ENCODE measurements at regions not wholly inside any gene's neighbourhood (a gene's known extent, or its start where the extent isn't known, plus 50 kb on each side); places are given as distances from the start of the nearest gene placed in this dataset.

DNA sequence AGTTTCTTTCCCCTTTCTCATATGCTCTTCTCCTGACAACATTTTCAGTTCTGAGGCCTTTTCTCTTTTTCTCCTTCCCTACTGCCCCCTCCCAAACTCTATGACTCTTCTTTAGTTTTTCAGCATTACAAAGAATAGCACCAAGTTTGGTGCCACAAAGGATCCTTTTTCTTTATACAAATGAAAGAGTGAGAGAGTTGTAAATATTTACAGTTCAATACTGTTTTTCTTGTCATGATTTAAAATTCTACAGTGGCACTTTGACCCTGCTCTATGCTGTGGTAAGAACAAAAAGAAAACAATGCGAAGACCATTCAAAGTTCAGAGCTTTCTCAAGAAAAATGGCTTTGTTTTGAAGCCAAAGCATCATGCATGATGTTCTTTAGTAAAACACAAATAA lies 667.9 kb upstream of the SGO1 start:
- Histone ChIP-seq H3K9me3 (no peaks in the 10 kb centered on the region), H3K27me3 (no peaks in the 10 kb centered on the region), H3K36me3 (no peaks in the 10 kb centered on the region), H3K4me1 (no peaks in the 10 kb centered on the region), H3K27ac (no peak overlapping the region), H3K4me3 (no peak overlapping the region)
- TF ChIP-seq POLR2A (IDR thresholded peaks at IDR 0.05) (no peak), CTCF (IDR thresholded peaks at IDR 0.05) (no peak), EP300 (IDR thresholded peaks at IDR 0.05) (no peak)
- 40 to 56% methylated on average over 1 of the region's 1 CpG for WGBS, 2 donors
- no peak for DNase-seq (ENCODE audit: low spot score in 2 of 2)

DNA sequence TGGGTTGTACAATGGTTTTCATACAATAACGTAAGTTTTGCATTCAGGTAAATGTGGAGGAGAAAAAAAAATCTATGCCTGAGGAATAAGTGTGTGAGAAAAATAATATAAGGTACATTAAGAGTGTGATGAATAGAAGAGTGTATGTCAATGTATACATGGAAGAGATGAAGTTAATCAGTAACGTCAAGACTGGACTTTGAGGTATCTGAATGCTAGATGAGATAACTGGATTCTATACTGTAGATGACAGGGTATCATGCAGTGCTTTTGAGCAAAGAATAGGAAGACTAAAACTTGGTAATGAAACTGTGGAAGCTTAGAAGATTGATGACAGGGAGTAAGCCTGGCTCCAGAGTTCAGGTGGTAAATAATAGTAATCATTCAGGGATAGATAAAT lies 666.7 kb upstream of the SGO1 start:
- Histone ChIP-seq H3K36me3 (no peaks in the 10 kb centered on the region), H3K27ac (no peak overlapping the region), H3K27me3 (no peaks in the 10 kb centered on the region), H3K9me3 (no peaks in the 10 kb centered on the region), H3K4me1 (no peaks in the 10 kb centered on the region), H3K4me3 (no peak overlapping the region)
- TF ChIP-seq EP300 (IDR thresholded peaks at IDR 0.05), result no peak
- no peak for TF ChIP-seq CTCF (IDR thresholded peaks at IDR 0.05)
- no peak for TF ChIP-seq POLR2A (IDR thresholded peaks at IDR 0.05)
- 90 to 95% methylated on average over 2 of the region's 2 CpGs for WGBS, 2 donors
- no peak for DNase-seq (ENCODE audit: low spot score in 2 of 2)

DNA sequence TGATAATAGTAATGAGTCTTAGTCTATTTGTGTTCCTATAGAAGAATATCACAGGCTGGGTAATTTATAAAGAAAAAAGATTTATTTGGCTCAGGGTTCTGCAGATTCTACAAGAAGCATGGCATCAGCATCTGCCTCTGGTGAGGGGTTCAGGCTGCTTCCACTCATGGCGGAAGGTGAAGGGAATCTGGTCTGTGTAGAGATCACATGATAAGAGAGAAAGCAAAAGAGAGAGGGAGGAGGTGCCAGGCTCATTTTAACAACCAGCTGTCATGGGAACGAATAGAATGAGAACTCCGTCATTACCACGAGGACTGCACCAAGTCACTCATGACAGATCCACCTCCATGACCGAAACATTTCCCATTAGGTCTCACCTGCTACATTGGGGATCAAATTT lies 664.0 kb upstream of the SGO1 start:
- 94% methylated on average over 5 of the region's 5 CpGs for WGBS, 2 donors
- DNase-seq (ENCODE audit: low spot score in 2 of 2), result no peak
- H3K36me3 ChIP-seq, result no peaks in the 10 kb centered on the region

GRCh38 chr3:20846832-20847231 lies 660.8 kb upstream of the SGO1 start:
- 56 to 68% methylated on average over 3 of the region's 3 CpGs for WGBS, 2 donors
- no peak for TF ChIP-seq CTCF (IDR thresholded peaks at IDR 0.05)
- no peak for TF ChIP-seq EP300 (IDR thresholded peaks at IDR 0.05)
- Histone ChIP-seq H3K4me1 (no peaks in the 10 kb centered on the region), H3K36me3 (no peaks in the 10 kb centered on the region), H3K4me3 (no peak overlapping the region), H3K9me3 (no peaks in the 10 kb centered on the region), H3K27me3 (no peaks in the 10 kb centered on the region), H3K27ac (no peak overlapping the region)
- DNase-seq (ENCODE audit: low spot score in 2 of 2), result no peak

More for the DNA sequence above, 664.0 kb upstream of the SGO1 start:
- no peak for TF ChIP-seq EP300 (IDR thresholded peaks at IDR 0.05)
- TF ChIP-seq CTCF (IDR thresholded peaks at IDR 0.05), result no peak
- TF ChIP-seq POLR2A (IDR thresholded peaks at IDR 0.05), result no peak
- Histone ChIP-seq H3K4me3 (no peak overlapping the region), H3K27me3 (no peaks in the 10 kb centered on the region), H3K9me3 (no peaks in the 10 kb centered on the region), H3K27ac (no peak overlapping the region), H3K4me1 (no peaks in the 10 kb centered on the region)

DNA sequence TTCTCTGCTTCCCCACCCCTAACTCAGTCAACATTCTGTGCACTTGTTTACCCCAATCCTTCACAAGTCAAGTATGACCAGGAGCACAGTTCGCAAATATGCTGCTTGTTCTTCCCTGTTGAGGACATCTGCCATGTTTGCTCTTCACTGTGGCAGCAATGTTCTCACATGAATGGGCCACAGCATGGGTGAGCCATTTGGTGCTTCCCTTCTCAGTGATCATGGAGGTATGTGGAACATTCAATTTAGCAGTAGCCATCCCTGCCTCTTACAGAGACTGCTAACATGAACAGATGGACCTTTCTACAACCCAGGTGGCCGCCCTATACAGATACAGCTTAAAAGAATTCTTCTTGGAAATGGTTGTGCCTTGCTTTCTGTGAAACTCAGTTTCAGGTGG lies 660.1 kb upstream of the SGO1 start:
- Histone ChIP-seq H3K9me3 (no peaks in the 10 kb centered on the region), H3K36me3 (no peaks in the 10 kb centered on the region), H3K27me3 (no peaks in the 10 kb centered on the region), H3K27ac (no peak overlapping the region), H3K4me3 (no peak overlapping the region), H3K4me1 (no peaks in the 10 kb centered on the region)
- TF ChIP-seq CTCF (IDR thresholded peaks at IDR 0.05), result no peak
- no peak for DNase-seq (ENCODE audit: low spot score in 2 of 2)
- 94 to 98% methylated on average over 2 of the region's 2 CpGs for WGBS, 2 donors

Data from tibial nerve (tissue), 4 donors.